NK-92 treated with Interleukin-12 subunit alpha and Interleukin-12 subunit beta, amount 100 ng/mL, for 24 hours (cell line): ENCODE measurements at regions not wholly inside any gene's neighbourhood (a gene's known extent, or its start where the extent isn't known, plus 50 kb on each side); places are given as distances from the start of the nearest gene placed in this dataset.

Source experiments
- DNase-seq: peaks from one replicate; lab custom pipeline; 2025; lab: John Stamatoyannopoulos, UW

GRCh38 chrX:107560980-107561379 is 67.3 kb upstream of the PRPS1 start:
- no peak for DNase-seq

- DNase-seq, result no peak
Observed at GRCh38 chrX:107561468-107562215, 66.7 kb upstream of the PRPS1 start.

DNA sequence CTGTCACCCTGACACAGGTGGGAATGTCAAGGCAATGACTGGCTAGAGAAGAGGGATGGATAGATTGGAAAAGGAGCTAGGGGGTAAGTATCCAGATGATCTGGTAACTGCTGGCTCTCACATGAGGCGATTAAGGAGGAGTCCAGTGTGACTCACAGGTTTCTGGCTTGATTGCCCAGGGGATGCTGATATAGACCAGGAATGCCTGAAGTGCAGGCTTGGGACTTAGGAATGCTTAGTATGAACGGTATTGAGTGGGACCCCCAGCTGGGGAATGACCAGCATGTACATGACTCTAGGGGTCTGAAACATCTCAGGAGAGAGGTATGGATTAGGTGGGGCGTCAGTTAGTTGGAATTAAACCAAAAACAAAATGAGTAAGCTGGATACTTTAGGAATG is 65.8 kb upstream of the PRPS1 start:
- no peak for DNase-seq

GRCh38 chrX:107563824-107564223 is 64.5 kb upstream of the PRPS1 start:
- no peak for DNase-seq

DNA sequence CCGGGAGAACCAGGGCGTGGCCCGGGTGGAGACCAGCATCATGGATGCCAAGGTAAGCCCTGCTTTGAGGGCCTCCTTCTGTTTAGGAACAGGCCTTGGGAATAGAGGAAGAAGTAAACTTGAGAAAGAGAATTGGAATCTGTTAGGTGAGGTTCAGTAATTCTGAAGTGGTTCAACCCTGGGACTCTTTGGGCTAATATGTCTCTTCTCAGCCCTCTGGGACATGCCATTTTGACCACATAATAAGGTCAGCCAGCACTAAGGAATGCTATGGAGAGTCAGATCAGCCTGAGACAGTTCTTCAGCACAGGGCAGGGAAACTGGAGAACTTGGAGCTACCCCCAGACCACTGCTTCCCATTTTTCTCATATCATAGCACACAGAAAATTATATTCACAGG is 63.3 kb upstream of the PRPS1 start:
- DNase-seq, result no peak

- no peak for DNase-seq
Observed at GRCh38 chrX:107565931-107566603, 62.2 kb upstream of the PRPS1 start.

DNA sequence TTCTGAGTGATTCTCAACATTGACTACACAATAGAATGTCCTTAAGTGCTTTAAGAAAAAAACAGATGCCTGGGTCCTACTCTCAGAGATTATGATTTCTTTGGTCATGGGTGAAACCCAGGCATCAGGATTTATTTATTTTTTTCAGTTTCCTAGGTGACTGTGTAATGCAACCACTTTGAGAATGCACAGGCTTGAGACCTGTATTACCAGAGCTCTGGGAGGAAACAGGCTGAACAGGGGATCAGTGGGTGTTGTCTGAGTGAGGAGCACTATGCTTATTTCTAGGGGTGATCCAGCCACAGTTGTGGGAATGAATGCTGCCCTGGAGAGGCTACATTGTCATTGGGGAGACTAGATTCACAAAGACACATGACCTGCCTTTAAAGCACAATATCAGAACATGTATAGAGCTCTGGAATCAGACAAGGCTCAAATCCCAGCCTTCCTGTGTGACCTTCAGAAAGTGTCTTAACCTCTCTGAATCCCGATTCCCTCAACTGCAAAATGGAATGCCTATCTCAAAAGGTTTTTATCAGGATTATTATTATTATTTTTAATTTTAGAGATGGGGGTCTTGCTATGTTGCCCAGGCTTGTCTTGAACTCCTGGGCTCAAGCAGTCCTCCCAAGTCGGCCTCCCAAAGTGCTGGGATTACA is 61.6 kb upstream of the PRPS1 start:
- DNase-seq, result no peak

DNA sequence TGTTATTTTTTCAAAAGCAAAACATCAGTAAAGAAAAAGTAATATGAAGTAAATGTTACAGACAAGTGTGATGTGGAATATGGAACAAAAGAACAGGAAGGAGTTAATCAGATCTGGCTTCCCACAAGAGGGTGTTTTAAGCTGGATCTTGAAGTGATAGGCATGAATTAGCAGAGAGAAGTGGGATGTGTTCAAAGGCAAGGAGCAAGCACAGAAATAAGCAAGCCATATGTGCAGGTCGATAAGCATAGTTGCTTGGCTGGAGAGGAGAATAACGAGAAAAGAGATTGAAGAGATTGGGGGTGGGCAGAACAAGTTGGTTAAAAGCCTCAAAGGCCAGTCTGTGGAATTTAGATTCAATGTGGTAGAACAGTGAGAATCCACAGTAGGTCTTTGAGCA is 60.9 kb upstream of the PRPS1 start:
- no peak for DNase-seq

- DNase-seq, result peak; percentile 1
Observed at GRCh38 chrX:107571296-107571998, 56.9 kb upstream of the PRPS1 start.

GRCh38 chrX:107573016-107573415 is 55.3 kb upstream of the PRPS1 start:
- no peak for DNase-seq

- DNase-seq, result no peak
Observed at GRCh38 chrX:107574054-107574683, 54.1 kb upstream of the PRPS1 start.

GRCh38 chrX:107574711-107575110 is 53.6 kb upstream of the PRPS1 start:
- DNase-seq, result no peak

GRCh38 chrX:107576392-107576791 is 51.9 kb upstream of the PRPS1 start:
- DNase-seq, result no peak

DNA sequence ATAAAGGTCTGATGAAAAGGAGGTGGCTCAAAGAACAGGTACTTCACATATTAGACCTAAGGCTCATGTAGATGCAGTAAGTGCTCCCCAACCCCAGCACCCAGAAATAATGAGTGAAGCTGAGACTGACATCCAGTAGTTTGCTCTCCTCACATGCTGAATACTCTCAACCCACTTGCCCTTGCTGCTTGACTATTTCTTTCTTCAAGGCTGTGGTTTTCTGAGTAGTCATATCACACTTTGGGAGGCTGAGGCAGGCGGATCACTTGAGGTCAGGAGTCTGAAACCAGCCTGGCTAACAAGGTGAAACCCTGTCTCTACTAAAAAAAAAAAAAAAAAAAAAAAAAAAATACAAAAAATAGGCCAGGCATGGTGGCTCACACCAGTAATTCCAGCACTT is 51.5 kb upstream of the PRPS1 start:
- DNase-seq, result no peak

DNA sequence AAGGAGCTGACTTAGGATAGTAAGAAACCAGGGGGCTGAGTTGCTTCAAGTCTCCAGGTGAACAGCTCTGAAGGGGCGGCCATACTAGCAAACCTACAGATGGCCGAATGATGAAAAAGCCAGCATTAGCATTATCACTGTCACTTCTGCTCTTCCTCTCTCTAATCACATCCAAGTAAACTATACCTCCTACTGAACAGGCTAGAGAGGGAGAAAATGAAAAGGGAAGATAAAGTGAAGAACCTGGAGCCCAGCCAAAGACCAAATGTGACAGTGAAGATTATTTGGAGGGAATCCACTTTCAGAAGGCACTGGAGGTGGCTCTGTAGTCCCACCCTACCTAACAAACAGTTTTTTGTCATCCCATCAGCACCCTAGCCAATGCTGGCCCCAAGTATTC is 50.4 kb upstream of the PRPS1 start:
- no peak for DNase-seq
